ENCODE measurements at regions not wholly inside any gene's neighbourhood (a gene's known extent, or its start where the extent isn't known, plus 50 kb on each side); places are given as distances from the start of the nearest gene placed in this dataset.

DNA sequence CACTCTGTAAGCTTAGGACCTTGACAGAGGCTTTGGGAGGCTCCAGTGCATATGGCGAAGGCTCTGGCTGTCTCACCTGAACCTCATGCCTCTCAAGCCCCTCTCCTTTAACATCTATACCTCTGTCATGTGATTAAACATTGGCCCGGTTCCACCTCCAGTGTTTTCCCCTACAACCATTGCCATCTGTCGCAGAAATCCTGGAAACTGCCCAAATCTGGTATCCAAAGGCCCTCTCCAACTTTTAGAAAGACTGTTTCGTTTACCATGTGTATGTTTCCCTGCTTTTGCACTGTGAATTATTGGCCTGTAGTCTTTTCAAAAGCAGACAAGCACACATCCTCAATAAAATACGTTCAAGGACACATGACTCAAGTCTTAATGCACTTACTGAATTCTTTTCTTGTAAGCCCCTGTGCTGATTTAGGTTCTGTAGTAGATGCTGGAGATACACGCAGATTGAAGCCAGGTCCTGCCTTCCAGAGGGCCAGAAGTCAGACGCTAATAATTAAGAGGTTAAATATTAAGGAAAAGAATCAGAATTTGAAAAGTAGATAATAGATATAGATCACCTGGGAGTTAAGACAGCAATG lies 386.4 kb upstream of the SLC14A2 start:
- no peak for DNase-seq (ENCODE audit: low spot score)

DNA sequence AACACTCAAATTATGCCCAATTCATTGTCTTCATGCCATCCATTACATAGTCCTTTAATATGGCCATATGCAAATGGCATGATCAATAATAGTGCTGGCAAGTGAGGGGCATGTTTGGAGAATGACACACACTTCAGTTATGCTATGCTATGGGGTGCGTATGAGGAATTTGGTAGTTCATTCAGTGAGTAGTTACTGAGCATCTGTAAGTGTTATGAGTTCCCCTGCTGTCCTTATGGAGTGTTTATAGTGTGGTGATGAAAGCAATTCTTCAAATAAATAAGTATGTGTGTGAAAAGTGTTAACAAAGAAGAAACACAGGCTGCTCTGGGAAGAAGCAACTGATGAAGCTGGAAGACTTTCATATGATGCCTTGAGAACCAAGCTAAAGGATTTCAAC lies 383.7 kb upstream of the SLC14A2 start:
- DNase-seq (ENCODE audit: low spot score) = no peak

DNA sequence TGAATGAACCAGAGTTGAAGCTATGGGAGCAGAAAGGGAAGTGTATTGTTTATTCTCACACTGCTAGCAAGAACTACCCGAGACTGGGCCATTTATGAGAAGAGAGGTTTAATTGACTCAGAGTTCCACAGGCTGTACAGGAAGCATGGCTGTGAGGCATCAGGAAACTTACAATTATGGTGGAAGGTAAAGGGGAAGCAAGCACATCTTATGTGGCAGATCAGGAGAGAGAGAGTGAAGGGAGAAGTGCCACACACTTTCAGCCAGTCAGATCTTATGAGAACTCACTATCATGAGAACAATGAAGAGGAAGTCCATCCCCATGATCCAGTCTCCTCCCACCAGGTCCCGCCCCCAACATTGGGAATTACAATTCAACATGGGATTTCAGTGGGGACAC lies 383.2 kb upstream of the SLC14A2 start:
- DNase-seq (ENCODE audit: low spot score) = no peak

DNA sequence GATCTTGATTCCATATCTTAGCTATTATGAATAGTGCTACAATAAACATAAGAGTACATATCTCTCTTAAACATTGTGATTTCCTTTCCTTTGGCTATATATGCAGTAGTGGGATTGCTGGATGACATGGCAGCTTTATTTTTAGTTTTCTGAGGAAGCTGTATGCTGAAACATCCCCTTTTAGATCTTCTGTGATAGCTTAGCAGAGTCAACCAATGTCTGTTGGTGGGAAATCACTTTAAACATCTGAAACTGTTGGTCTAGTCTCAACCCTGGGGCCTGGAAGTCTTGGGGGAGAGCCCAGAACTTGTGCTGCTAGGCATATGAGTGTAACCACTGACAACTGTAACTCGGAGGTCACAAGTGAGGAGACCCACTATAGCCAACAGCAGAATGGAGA lies 378.6 kb upstream of the SLC14A2 start:
- no peak for DNase-seq (ENCODE audit: low spot score)

DNA sequence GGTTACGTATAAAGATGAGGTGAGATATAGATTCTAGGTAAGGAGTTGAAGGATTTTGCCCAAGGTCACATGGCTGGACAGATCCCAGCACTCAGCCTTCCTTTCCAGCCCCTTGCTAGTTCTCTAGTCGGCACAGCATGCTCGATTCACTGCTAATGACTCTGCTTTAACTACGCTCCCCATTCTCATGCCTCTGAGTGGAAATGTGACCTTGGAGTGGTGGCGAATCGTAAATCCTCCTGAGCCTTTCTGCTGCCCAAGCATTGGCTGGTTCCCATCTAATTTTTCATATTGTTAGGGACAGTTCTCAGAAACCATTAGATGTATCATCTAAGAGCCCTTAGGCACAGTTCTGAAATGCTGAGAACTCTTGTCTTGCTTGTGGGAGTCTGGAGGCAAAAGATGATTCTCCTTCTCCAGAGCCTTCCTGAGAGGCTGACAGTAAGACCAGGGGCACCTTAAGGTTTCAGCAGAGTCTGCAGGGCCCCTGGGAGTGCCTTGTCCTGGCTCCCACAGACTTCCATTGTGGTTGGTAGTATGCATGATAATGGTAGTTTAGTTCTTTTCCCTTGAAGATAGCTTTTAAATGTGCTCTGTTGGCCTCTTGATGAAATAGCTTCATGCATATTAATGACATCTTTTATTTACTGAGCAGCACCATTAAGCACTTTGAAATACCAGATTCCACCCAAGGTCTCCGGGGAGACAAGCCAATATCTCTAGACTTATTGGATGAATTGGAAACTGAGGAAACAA lies 377.8 kb upstream of the SLC14A2 start:
- DNase-seq (ENCODE audit: low spot score) = no peak

DNA sequence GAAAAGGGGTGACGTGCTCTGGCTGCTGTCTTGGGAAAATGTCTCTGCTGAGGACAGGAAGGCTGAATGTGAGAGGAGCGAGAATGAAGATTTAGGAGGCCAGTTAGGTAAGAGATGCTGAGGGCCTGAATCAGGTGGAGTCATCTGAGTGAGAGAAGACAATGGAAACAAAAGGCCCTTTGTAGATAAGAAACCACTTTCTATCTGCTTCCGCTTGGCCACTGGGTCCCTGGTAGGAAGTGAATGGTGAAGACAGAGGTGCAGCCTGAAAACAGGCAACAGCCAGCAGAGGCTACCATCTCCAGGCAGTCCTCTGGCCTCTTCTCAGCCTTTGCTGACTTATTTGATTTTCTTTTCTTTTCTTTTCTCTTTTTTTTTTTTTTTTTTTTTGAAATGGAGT lies 374.0 kb upstream of the SLC14A2 start:
- DNase-seq (ENCODE audit: low spot score) = no peak

DNA sequence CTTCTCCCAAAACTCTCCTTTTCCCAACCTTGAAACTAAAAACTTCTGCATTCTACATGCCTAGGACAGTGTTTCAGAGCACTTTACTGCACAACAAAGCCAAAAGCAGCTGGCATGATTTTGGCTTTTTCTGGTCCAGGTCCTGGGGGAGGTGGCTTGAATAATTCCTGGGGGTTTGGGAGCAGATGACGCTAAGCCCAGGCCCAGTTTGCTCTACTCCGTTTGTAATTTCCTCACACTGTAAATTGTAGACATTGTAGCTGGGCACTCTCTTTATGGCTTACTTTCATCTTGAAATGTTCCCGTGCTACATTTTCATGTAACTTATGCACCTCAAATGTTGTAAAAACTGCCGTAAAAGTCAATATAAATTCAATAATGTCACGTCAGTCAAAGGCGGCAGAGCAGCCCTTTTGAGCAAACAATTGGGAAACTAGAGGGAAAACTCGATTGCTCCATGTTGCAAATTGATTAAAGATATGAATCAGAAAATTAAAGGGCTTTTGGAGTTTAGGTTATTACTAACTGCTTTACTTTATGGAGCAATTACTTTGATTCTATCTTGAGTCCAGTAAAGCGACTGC lies 373.2 kb upstream of the SLC14A2 start:
- no peak for DNase-seq (ENCODE audit: low spot score)

DNA sequence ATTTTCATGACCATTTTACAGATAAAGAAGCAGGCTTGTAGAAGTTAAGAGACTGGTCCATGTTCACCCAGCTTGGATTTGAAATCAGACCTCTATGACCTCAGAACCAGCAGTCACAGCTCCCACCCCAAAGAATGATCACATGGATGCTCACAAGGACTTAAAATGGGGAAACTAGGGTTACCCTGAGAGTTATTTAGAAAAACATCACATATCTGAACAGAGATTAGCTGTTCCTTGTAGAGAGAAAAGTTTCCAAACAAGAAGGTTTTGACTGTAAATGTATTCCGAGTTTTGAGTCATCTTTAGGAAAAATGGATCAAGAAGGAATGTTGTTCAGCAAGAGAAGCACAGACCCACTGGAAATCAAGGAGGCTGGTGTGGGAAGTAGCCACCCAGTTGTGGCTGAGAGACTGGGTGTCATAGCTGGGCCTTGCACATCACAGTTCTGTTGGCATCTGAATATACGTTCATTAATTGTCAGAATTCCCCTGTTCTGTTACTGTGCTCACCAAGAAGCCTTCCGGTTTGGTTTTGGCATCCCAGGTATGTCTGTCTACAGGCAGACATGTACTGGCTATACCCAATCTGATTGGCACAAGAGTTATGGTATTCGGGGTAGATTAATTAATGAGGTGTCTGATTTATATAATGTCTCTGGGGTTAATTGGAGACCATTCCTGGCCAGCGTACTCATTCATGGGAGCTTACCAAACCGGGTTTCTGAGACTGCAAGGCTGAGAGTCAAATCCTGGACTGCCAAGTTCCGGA lies 371.8 kb upstream of the SLC14A2 start:
- no peak for DNase-seq (ENCODE audit: low spot score)

DNA sequence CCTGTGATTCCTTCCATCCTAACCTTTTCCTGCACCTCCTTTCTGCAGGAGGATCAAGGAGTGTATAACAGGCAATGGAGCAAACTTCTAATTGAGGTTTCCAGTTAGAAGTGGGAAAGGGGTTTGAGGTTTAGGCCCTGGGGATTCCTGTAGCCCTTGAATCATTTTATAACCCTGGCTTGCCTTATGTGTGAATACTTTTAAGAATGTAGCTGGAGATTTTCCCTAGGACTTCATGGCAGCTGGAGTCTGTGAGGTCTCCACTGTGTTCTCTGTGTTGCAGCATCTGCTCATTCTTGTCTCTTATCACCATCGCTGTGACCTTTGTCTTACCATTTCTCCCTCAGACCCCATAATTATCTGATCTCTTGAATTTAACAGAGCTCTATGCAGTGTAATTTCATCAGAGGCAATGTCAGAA lies 370.2 kb upstream of the SLC14A2 start:
- DNase-seq (ENCODE audit: low spot score) = no peak

DNA sequence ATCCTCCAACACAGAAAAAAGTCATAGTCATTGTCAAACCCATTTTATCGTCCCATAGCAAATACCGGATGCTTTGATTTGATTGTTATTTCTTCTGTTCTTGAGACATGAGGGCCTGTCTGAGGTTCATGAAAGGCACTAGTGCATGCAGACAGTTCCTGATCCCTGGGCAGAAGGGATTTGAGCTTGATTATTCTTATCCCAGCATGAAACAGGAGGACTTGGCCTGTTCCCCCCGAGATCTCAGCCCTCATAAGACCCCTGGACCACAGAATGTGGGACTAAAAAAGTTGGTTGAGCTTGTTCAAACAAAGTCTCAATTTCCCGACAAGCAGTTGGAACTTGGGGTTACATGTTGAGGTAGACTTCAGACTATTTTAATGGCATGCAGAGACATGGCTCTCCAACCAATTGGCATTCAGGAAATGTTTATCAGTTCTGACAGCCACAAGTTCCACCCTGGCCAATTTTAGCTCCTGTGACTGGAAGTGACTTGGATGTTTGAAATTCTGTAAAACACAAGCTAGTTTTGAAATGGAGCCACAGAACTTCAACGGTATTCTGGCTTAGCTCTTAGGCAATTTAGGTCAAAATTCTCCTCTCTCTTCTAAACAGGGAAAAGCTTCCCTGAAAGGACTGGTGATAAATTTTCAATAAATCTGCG lies 366.9 kb upstream of the SLC14A2 start:
- no peak for DNase-seq (ENCODE audit: low spot score)

DNA sequence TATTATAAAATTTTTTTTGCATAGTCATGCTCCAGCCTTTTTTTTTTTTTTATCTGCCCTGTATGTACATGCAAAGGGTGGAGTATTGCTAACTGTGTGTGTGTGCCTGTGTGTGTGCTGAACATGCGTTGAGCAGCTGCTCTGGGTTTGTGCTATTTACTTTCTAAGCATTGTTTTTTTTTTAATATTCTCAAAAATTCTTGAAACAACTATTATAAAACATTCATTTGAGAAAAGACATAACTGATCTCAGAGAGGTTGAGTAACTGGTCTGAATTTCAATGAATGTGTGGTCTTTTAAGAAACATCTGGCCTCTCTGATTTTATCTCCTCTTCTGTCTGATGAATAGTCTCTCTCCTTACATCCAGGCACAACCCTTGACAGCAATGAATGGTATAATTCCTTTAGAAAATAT lies 366.0 kb upstream of the SLC14A2 start:
- no peak for DNase-seq (ENCODE audit: low spot score)

DNA sequence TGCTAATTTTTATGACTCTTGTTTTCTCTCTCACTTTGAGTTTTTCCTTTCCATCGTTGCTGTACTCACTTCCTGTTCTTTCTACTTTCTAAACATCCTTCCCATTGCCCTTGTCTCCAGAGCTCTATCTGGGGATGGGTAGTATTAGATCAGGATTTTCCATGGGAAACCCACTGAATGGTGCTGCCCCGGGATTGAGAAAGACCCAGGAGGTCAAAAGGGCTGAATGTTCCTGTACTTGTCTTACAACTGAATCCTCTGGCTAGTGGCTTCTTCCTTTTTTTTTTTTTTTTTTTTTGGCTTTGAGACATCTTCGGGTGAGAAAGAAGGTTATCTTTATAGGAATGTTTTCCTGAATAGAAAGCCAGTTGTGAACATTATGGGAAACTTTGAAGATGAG lies 364.8 kb upstream of the SLC14A2 start:
- DNase-seq (ENCODE audit: low spot score) = no peak

DNA sequence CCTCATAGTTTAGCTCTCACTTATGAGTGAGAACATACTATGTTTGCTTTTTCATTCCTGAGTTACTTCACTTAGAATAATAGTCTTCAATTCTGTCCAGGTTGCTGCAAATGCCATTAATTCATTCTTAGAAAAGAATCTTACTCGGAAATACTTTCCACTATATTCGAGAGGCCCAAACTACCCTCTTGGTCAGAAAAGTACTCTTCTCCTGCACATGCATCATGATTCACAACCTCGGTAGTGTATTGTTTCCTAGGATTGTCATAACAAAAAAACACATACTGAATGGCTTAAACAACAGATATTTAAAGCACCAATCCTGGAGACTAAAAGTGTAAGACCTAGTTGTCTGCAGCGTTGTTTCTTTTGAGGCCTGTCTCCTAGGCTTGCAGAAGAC lies 364.0 kb upstream of the SLC14A2 start:
- DNase-seq (ENCODE audit: low spot score) = no peak

DNA sequence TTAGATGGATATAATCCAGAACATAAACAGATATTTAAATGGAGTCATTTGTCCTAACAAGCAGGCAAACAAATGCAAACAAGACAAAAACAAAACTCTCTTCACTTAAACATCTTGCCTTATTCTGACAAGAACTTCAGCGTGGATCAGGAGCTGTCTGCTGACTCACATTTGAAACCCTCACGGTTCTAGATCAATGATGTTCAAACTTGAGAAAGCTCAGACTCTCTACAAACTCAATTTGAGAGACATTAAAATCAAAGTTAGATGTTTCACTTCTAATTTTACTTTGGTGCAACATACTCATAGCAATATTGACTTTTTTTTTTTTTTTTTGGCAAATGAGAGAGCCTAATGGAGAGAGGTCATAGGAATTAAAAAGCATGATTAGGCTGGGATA lies 362.8 kb upstream of the SLC14A2 start:
- no peak for DNase-seq (ENCODE audit: low spot score)

DNA sequence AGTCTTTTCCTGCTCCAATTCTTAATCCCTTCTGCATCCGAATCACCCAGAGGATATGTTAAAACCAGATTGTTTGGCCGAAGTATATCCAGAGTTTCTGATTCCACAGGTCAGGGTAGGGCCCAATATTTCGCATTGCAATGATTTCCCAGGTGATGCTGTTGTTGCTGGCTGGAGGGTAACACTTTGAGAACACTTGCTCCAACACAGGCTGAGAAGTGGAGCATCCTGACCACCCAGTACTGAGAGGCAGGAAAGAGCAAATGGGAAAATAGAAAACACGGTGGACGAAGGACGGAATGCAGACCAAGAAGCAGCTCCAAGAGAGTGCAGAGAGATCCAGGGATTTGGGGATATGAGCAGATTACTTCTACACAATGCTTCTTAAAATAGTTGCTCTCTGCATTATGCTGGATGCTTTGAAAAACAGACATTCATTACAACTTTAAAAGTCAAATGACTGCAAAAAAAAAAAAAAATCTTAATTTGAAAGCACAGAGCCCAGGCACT lies 362.2 kb upstream of the SLC14A2 start:
- DNase-seq (ENCODE audit: low spot score) = no peak

DNA sequence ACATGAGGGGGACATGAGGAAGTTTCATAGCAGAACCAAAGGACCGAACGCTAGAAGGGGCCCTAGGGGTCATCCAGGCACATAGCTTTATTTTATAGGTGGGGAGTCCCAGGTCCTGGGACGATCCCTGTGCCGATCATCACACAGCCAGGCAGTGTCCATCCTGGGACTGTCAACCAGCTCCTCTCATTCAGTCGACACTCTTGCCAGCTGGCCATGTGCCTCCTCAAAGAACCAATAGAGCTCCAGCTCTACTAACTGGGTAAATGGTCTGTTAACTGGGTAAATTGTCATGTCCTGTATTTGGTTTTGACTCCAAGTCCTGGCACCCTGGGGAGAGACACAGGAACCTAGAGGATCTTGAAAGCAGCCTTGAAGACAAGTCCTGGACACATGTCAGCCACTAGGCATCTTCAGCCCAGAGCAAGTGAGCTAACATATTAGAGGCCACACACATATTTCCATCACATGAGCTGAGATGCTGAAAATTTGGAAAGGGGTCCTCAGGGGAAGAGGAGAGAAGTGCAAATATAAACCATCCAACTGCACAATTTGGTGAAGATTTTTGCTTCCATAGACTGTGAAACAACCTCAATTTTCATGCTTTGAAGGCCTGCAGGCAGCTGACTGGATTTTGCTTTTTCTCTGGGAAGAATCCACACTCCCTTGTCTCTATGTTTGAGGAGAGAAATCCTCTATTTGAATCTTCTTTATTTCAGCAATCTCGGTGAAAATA lies 361.1 kb upstream of the SLC14A2 start:
- no peak for DNase-seq (ENCODE audit: low spot score)

DNA sequence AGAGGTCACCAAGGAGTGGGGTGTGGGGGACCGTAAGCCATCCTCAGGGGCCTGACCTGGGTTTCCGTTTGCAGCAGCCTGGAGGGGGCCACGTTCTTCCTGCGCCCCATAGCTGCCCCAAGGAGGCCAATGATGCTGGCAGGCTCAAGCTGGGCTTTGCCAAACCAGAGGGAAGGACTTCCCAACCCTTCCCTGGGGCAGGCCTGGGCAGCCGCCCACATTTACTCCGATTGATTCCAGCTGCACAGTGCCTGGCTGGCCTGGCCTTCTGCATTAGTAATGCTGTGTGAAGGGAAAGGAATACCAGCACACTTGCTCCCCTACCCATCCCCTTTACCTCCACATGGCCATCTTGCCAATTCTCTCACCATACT lies 360.6 kb upstream of the SLC14A2 start:
- DNase-seq (ENCODE audit: low spot score) = no peak

DNA sequence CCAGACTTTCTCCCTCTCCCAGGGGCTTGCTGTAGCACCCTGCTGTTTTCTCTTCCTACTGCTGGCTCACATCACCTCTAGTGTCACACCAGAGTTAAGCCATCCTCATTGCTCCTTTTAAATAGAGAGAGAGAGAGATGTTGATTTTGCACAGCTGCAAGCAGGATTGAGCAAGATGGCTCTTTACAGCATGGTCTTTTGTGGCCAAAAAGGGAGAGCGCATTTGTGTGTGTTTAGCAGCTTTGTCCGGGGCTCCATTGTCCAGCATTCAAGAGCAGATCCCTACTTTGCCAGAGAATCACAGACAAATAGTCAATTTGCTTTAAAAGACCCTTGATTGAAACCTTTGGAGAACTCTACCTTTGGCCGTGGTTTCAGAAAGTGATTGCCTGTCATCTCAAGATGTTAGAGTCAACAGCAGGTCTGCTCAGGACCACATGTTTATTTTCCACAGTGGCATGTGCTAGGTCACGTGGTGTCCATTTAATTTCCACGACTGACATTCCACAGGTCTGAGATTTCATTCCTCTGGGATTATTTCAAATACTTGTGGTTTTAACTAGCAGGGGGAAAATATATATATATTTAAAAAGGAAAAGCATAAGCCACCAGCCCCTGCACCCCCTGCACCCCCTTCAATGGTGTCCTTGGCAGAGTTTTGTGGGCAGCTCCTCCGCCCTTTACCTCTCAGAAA lies 359.9 kb upstream of the SLC14A2 start:
- DNase-seq (ENCODE audit: low spot score) = no peak

DNA sequence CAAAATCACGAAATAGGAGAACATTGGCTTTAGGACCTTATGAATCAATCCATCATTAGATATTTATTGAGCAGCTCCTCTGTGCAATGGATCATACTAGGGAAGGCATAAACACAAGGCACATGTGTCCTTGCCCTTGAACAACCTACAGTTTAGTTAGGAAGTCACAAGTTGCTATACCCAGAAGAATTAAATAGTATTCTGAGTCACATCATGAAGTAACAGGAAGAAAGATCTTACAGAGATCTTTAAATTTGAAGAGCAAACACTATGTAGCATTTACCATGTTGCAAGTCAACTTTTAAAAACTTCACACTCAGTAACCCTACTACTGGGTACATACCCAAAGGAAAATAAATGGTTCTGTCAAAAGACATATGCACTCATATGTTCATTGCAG lies 355.2 kb upstream of the SLC14A2 start:
- DNase-seq (ENCODE audit: low spot score) = no peak

DNA sequence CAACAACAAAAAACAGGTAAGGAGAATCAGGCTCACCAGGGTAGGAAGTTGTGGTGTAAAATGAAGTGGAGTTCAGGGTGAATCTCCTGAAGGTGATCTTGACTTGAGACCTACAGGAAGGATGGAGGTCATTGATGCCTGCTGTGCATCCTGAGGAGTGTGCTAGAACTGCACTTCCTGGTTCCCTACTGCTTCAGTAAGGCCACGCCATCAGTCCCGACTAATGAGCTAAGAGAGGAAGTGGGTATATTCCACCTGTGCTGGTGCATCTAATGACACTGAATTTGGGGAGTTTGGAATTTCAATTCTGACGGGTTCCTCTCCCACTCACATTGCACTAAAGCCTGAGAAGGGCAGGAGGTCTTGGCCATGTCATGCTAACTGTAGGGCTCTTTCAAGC lies 349.3 kb upstream of the SLC14A2 start:
- DNase-seq (ENCODE audit: low spot score) = no peak

DNA sequence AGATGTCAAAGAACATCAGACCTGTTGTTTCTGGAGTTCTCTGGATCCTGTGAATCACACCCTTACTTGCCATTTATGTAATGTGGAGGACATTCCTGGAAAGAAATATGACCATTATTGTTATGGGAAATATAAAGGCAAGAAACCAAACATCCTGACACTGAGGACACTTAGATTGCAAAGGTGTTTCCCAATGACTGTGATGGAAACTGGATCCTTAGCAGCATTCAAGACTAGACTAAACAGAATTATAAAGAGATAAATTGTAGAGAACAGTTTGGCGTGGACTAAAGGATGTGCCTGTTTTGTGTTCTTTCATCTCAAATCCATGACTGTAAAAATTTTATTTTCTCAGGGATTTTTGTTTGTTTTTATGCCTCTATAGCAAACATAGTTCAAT lies 347.7 kb upstream of the SLC14A2 start:
- no peak for DNase-seq (ENCODE audit: low spot score)

Data from germinal center (tissue), 1 donor.